Stimulated activated CD8-positive, alpha-beta memory T cell treated with anti-CD3 and anti-CD28 coated beads, Interleukin-15, amount 100 ng/mL, for 48 hours (primary cell): ENCODE measurements at regions not wholly inside any gene's neighbourhood (a gene's known extent, or its start where the extent isn't known, plus 50 kb on each side); places are given as distances from the start of the nearest gene placed in this dataset.

Source experiments
- DNase-seq, 2 donors: peaks; one replicate each; pipeline ENCODE4 v3.0.0-alpha.2; 2020; ENCODE audit warnings: low read depth in 2 of 2

DNA sequence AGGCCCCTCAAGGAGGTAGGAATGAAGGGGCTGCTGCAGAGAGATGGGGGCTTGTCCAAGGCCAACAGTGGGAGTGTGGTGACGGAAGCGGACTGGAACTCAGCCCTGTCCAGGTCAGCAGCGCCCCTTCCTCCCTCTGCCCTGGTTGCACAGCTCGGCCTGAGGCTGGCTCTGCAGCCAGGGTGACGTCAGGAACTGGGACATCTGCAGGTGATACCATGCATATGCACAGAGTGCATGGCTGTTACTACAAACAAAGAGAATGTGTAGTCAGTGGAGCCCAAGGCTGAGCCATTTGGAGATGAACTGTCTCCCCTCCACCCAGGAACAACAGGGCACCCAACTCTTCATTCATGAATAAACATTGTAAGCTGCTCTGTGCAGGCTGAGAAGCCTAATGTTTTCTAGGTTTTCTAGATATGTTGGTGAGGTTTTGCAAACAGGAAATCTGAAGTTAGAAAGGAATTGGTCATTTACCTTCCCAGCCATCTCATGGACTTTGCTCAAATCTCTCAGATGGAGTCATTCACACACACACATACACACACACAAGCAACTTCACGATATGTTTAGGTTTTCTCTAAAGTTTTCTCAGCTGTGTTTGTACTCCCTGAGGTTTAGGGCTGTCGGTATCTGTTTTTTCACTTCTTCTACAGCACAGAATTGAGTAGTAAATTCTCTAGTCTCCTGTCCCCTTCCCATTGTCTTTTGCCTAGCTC is 117.2 kb downstream of the TLE3 start:
- DNase-seq = no peak

DNA sequence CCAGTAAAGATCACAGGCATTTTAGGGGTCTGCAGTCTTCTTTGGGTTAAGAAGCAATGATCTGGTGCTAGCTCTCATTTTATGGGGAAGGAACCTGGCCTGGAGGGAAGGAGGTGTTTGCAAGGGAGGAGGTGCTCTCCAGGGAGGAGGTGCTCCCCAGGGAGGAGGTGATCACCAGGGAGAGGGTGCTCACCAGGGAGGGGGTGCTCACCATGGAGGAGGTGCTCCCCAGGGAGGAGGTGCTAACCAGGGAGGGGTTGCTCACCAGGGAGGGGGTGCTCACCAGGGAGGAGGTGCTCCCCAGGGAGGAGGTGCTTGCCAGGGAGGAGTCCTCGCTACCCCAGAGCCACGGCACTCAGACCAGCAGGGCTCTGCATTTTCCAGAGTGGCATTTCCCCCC is 115.7 kb downstream of the TLE3 start:
- no peak for DNase-seq

DNA sequence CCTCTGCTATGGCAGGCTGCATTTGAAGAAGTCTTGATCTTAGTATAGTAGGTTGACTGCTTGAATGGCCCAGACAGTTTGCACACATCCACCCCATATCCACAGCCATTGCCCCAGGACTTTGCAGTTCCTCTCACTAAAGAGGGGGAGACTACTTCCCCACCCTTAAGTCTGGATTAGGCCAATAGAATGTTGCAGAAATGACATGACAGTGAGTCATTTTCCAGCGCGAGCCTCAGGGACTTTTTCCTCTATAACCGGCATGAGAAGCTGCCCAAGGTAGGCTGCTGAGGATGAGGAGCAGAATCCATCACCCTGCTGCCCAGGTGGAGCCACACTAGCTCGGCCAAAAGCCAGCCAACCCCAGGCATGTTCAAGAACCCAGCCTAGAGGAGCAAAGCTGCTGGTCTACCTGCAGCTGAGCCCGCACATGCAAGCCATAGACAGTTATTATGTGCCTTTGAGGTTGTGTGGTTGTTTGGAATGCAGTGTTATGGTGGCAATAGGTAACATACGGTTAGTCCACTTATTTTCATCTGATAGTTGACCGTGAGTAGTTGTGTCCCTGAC is 113.9 kb downstream of the TLE3 start:
- no peak for DNase-seq

DNA sequence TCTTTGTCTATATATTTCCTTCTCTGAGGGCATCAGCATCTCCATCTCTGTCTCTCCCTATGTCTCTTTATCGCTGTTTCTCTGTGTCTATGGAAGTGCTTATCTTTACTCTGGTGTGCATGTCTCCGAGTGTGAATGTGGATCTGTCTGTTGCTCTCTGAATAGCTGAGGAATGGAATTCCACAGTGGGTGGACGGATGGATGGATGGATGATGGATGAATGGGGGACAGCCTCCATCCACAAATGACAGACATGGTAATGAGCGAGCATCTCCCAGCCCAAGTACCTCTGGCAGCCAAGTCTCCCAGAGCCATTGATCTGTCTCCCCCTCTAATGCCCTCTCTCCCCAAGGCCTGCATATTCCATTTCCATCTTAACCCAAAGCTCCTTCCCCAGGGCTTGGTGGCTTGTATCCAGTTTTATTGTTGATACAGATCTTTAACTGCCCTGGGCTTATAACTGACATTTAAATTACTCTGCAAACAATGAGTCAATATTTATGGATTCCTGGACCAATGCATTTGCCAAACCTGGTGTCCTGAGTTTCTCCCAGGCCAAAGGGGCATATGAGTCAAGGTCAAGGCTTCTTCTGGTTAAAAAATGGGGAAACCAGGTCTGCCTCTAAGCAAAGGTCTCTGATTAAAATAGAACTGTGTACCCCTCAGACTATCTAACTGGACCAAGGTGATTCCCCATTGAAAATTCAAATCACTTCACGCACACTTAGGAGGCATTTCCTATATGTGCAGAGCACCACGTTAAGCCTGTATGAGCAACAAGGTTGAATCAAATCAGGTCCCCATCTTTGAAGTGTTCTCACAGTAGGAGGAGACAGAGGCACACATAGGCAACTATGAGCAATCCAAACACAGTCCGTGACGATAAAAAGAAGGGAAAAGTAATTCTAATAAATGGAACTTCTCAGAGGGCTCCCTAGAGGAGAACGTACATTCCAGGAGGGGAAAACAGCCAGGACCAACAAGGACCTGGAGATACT is 109.9 kb downstream of the TLE3 start:
- DNase-seq = no peak

DNA sequence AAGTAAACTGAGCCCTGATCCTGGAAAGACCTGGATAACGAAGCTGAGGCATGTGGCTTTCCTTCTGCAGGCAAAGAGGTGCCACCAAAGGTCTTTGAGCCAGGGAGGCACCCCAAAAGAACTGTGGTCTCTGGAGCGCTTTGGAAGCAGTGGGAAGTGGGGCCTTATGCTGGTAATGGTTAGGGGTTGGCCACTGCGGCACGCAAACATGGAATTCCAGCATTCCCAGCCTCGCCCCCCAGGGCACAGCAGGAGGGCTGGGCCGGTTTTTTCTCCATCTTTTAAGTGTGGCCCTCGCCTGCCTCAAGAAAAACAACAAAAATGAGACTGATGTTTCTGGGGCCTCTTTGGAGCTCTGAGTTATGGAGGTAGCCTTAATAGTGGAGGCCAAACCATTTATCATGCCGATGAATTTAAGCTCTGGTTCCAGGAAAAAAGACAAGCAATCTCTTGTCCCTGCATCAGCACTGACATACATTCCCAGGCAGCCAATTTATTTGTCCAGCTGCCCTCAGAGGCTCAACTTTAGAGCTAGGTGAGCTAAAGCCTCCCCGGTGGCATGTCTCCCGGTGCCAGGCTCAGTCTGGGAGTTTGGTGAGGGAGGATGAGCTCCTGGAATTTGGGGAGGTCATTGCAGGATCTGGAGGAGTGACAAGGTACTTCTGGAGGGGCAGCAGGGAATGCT is 109.0 kb downstream of the TLE3 start:
- no peak for DNase-seq

DNA sequence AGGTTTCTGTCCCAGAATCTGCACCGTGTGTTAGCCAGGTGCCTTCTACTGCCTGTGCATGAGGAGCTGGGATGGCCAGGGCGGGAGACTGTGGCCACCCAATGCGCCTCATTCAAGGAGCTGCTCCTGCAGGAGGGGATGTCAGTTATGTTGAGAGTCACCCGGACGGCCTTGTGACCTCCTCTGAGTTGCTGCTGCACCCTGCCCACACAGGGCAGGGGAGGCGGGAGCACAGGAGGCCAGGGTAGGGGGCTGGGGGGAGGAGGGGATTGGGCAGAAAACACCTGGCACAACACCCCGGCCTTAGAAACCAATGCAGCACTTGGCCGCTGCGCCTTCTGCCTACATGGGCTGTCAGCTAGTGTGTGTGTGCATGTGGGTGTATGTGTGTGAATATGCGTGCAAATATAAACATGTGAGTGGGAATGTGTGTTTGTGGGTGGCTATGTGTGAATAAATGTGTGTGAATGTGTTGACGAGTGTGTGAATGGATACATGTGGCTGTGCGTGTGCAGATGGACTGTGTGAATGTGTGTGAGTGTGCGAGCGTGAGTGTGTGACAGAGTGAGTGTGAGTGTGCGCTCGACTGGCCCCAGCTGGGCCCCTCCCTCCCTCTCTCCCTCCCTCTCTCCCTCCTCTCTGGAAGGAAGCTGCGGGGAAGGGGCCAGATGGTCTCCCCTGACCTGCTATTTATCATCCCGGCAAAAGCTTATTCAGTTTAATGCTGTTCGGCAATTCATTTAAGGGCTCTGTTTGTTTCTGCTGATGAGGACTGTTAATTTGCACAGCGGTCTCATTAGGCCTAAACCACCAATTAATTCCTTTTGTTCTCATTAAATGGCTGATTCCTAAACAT is 106.9 kb downstream of the TLE3 start:
- DNase-seq = no peak

DNA sequence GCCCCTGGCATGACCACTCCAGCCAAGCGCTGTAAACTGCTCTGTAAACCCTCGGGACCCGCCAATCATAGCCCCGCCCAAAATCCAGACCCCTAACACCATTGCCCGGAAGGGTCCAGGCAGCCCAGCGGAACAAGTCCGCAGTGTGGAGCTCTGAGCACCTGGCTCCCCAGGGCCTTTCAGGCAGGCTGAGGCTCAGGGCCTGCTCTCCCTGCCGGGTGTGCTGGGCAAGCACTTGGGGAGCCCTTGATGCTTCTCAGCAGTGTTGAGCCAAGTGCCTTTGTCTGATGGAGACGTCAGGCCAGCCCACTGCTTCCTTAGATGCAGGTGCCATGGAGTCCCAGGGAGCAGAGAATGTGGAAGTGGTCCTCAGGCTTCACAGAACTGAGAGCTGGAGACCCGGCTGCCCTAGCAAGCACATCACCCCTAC is 106.2 kb downstream of the TLE3 start:
- no peak for DNase-seq

DNA sequence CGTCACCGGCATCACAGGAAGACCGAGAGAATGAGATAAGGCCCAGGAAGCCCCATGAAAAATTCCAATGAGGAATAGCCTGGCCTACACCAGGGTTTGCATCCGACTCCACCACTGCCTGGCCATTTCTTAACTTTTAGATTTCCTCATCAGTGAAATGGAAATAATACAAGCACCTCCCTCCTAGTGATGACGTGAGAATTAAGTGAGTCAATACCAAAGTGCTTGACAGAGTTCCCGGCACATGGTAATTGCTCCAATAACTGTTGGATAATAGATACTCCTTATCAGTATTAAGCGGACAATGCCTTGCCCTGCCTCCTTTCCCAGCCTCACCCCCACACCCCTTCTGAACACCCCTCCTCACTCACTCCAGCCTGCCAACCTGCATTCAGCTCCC is 105.4 kb downstream of the TLE3 start:
- no peak for DNase-seq

DNA sequence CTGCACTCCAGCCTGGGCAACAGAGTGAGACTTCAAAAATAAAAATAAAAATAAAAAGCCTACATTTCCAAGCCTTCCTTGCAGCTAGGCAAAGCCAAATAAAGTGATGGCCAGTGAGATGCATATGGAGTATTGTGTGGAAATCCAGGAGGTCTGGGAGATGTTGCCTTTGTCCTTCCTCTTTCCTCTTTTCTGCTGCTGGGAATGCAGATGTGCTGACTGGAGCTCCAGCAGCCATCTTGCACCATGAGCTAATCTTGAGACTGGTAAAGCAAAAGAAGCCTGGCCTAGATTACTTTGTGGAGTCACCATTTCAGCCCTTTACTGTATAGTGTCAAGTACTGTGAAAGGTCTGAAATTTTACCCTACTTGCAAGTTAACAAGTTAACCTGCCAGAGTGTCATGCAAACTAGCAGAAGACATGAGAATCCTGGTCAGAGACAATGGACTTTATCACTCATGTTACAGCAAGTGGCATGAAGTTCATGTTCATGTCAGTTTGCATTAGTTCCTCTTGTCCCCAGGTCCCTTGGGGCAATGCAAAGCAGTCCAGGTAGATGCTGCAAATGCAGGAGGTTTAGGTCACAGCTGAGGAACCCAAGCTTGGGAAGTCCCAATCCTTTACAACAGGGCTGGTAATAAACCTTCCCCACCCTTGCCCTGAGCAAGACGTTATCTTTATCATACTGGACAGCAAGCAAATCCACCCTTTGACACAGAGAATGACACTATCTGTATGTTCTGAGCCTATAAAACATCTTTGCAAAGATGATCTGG is 103.1 kb downstream of the TLE3 start:
- no peak for DNase-seq

DNA sequence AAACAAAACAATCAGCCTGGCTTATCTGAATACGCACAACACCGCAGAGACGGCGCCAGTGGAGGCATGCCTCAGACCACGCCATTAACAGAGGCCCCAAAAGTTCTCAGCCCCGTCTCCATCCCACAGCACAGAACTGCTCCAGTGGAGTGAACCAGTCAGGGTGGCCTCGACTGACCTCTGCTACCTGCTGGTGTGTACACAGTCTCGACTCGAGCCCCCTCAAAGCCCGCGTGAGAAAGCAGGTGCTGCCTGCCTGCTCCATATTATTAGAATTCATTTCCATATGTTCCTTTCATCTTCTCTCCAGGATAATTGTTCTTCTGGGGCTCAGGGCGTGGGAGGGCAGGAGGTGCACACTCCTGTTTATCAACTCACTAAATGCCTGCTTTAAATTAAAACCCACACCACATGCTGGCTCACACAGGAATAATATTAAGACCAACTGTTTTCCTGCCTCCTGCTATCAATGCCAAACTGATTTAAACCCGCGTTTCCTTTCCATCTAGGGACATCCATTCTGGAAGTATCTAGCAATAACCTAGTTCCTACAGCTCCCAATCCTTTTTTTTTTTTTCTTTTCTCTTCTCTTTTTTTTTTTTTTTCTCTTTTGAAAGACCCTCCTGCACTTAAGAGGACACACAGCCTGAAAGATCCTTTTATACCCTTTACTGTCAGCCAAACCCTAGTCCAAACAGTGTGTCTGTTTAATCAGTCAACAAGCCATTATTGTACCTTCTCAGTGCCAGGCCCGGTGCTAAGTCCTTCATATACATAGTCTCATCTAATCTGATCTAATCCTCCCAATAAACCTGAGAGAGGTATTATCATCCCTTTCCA is 101.2 kb downstream of the TLE3 start:
- DNase-seq = no peak

DNA sequence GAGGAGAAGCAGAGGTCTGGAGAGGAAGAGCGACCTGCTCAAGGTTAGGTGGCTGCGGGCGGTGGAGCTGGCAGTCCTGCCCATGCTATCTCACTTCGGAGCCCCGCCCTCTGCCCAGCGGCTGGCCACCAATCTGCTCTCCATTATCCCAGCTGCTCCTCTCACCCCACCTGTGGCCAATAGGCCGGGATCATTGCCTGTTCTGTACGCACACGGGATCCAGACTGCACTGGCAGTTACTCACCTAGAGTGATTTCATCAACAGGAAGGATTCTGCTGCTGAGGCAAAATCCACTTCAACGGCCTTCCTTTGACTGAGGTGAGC is 100.6 kb downstream of the TLE3 start:
- DNase-seq = no peak
